ENCODE measurements at regions not wholly inside any gene's neighbourhood (a gene's known extent, or its start where the extent isn't known, plus 50 kb on each side); places are given as distances from the start of the nearest gene placed in this dataset.
A peak's percentile ranks its signal among the peaks of the same experiment; 100 is the strongest.

- no peak overlapping the region for H3T11ph ChIP-seq (ENCODE audit: low read length)
- no peak overlapping the region for H2BK12ac ChIP-seq (ENCODE audit: insufficient read length, low read depth, low read length)
- no peak overlapping the region for H3K14ac ChIP-seq (ENCODE audit: insufficient read depth, low read length)
- TF ChIP-seq CTCF (conservative IDR thresholded peaks at IDR 0.05) = no peak
- no peak overlapping the region for H2AFZ ChIP-seq (ENCODE audit: low read length)
- H3K9ac ChIP-seq (ENCODE audit: extremely low read depth, insufficient read length, low read length) = no peak overlapping the region
- H3K9me3 Mint-ChIP-seq = no peaks in the 10 kb centered on the region
- H2BK20ac ChIP-seq (ENCODE audit: low read depth, low read length, poor library complexity, severe bottlenecking) = no peak overlapping the region
- H3K4ac ChIP-seq (ENCODE audit: low read depth, low read length) = no peak overlapping the region
- H4K91ac ChIP-seq (ENCODE audit: insufficient read length, low read depth, low read length) = no peak overlapping the region
- H3K23ac ChIP-seq (ENCODE audit: insufficient read length, low read depth, low read length) = no peak overlapping the region
- H3K79me2 ChIP-seq (ENCODE audit: insufficient read depth, low read length) = no peaks in the 10 kb centered on the region
- no peak overlapping the region for H3K4me2 ChIP-seq (ENCODE audit: insufficient read depth, insufficient read length, low read length)
- no peak overlapping the region for H4K8ac ChIP-seq (replicated peaks; ENCODE audit: insufficient read length, low read depth, low read length)
- no peak overlapping the region for H2BK5ac ChIP-seq (ENCODE audit: insufficient read length, low read length)
- no peaks in the 10 kb centered on the region for H3K27me3 ChIP-seq (ENCODE audit: insufficient read depth, low read length)
- no peaks in the 10 kb centered on the region for H3K9me3 ChIP-seq (ENCODE audit: control insufficient read depth, low read depth, low read length)
- no peaks in the 10 kb centered on the region for H4K20me1 ChIP-seq (ENCODE audit: control insufficient read depth, insufficient read depth, insufficient read length)
- H3K18ac ChIP-seq (ENCODE audit: insufficient read length, low read depth, low read length) = no peak overlapping the region
- no peak overlapping the region for H2BK120ac ChIP-seq (ENCODE audit: low read depth, low read length, poor library complexity, severe bottlenecking)
- no peaks in the 10 kb centered on the region for H3K27me3 Mint-ChIP-seq (ENCODE audit: low read depth)
- no peak overlapping the region for H3K4me3 Mint-ChIP-seq
- H3K27ac ChIP-seq (ENCODE audit: insufficient read length, low read depth, low read length) = no peak overlapping the region
- no peak for DNase-seq
- H3K23me2 ChIP-seq (ENCODE audit: insufficient read length, low read depth, low read length, poor library complexity, severe bottlenecking) = no peaks in the 10 kb centered on the region
- peaks cover 3% of the 10 kb centered on the region; the same call in 1 of the 2 replicates for H3K4me1 ChIP-seq (ENCODE audit: insufficient read depth, low read length)
- H3K56ac ChIP-seq (ENCODE audit: insufficient read length, low read depth, low read length) = no peak overlapping the region
- H2BK15ac ChIP-seq (ENCODE audit: low read depth, low read length) = no peak overlapping the region
- 0 out of 7 replicates have a peak overlapping the region, but pooled peaks of 1 of the 3 experiments have one; percentile 10 for H3K27ac Mint-ChIP-seq
- H4K5ac ChIP-seq (ENCODE audit: insufficient read length, low read depth, low read length) = no peak overlapping the region
- WGBS (ENCODE audit: extremely low coverage, insufficient read length, low lambda C conversion rate) = no CpG with 5 or more reads among the region's 4 CpGs
- H3K79me1 ChIP-seq (ENCODE audit: insufficient read depth, low read depth, low read length, poor library complexity, severe bottlenecking) = no peaks in the 10 kb centered on the region
- H3K36me3 Mint-ChIP-seq (ENCODE audit: insufficient read depth in 1 of 3, low read depth in 3 of 3) = no peaks in the 10 kb centered on the region
- no peak overlapping the region for H2AK5ac ChIP-seq (ENCODE audit: insufficient read length, low read length)
- peaks cover 69 to 78% of the 10 kb centered on the region in 2 experiments for H3K4me1 Mint-ChIP-seq
Observed at GRCh38 chr2:66693076-66693965, 258.4 kb downstream of the MEIS1 start.

Measured in H9 (cell line).